GM12892 (cell line): ENCODE measurements at regions not wholly inside any gene's neighbourhood (a gene's known extent, or its start where the extent isn't known, plus 50 kb on each side); places are given as distances from the start of the nearest gene placed in this dataset.

Source experiments
- DNase-seq: peaks from one replicate; pipeline ENCODE4 v3.0.0; 2011; ENCODE audit not compliant: insufficient read length
- FAIRE-seq: peaks from 2 replicates; lab custom pipeline; 2011; peaks lifted over from hg19 to GRCh38; lab: Jason Lieb, UNC
- POLR2A ChIP-seq: IDR thresholded peaks from 2 replicates; pipeline ENCODE4 v1.6.1; 2011; ENCODE audit warnings: low read depth, low read length, control low read depth
- POLR2AphosphoS5 ChIP-seq: IDR thresholded peaks from 2 replicates; pipeline ENCODE4 v1.6.1; 2011; ENCODE audit warnings: low read depth, low read length, control low read depth
- TAF1 ChIP-seq: IDR thresholded peaks from 2 replicates; pipeline ENCODE4 v1.6.1; 2011; ENCODE audit warnings: low read depth, mild to moderate bottlenecking, control low read depth, low read length, borderline replicate concordance

DNA sequence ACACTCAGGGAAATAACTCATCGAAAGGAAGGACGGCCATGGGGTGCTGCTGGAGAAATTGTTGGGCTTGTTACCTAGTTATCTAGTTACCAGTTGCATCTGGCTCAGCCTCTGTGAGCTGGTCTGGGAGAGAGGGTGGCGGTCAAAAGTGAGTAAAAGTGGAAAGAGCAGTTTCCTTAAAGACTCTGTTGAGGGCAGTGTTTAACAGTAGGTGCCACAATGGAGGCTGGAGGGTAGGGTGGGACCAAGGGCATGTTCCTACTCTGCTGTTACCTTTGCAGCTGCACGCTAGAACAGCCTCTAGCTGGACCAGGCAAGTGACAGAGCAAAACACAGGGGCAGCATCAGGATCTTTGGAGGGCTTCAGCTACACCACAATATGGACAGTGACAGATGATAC, 228.8 kb upstream of the STARD13 start:
- no peak for FAIRE-seq
- TF ChIP-seq TAF1 (no peak), POLR2AphosphoS5 (no peak), POLR2A (no peak)
- DNase-seq, result no peak

DNA sequence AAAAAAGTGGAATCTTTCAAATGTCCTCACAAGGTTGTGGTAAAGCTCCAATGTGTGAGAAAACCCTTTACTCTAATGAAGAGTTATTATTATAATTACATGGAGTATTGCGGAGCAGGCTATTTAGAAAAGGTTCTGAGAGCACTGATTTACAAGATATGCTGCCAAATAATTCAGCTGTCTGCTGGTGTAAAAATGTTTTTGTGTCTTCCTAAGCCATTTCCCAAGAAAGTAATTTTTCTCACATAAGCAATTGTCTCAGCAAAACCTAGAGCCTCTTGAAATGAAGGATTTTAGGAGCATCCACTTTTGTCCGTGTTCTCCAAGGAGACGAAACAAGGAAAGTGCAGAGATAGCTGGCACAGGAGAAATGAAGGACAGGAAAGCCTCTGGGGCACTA, 229.6 kb upstream of the STARD13 start:
- TF ChIP-seq POLR2AphosphoS5, result no peak
- no peak for FAIRE-seq

DNA sequence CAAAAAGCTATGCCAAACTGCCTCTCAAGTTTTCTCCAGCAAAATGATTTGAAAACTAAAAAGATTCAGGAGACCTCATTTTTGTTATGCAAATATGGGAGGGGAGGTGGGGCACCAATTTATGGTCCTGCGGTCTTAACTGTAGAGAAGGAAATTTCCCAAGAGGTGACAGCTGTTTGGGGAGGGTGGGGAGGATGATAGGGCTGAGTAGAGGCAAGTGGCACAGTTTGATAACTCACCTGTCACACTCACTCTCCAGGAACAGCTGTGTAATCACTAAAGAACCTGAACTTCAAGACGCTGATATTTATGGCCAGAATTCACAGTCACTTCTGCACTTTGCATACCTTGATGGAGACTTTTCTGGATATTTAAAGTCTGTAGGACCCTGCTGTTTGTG, 232.9 kb upstream of the STARD13 start:
- no peak for DNase-seq
- TF ChIP-seq POLR2A (no peak), TAF1 (no peak), POLR2AphosphoS5 (no peak)
- no peak for FAIRE-seq

More for the DNA sequence above, 229.6 kb upstream of the STARD13 start:
- DNase-seq, result no peak

DNA sequence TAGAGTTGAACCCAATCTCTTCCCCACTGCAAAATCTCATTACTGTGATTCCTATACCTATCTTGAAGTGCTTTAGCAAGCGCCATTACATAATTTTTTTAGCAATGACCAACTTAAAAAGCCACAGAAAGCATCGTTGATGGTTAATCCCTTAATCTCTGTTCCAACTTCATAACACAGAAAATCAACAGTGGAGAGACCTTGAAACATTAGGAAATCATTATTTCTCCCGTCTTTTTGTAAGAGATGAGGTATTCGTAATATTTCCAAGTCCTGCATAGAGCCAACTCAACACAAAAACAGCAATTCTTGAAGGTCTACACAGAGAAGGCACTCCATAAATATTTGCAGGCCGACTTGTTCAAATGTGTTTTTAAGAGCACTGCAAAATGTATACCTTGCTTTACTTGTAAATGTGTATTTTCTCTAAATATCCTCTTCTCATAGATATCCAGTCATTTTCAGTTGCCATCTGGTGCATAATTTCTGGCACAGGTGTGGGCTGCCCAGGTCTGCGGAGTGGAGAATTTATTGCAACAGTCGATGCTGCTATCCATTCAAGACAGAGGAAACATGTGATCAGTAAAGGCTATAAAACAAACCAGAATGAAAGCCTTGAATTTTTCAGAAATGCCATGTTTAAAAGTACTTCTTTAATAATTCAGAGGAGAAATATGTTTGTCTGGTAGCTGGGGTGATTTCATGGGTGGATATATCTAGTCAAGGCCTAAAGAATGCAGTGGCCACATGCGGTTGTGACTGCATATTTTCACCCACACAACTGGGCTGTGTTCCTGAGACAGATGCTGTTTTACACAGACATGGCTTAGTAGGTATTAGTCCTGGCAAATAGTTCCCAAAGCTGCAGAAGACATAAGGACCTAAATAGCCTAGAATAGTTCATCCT, 234.3 kb upstream of the STARD13 start:
- FAIRE-seq (no peak), DNase-seq (no peak)
- TF ChIP-seq POLR2A (no peak), TAF1 (no peak), POLR2AphosphoS5 (no peak)

DNA sequence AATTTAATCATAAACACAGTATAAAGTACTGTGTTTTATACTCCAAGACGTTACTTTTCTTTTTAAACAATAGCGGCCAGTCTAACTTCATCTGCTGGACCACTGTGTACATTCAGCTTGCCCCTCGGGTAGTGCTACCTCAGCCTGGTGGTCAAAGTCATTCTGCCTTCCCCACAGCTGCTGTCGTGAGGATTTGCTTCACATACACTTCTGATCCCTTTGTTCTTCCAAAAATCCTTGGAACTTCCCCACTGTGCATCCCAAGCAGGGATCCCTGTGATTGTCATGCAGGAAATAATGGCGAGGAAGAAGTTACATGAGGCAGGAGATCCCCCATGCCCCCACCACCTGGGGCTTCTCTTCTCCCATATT, 234.9 kb upstream of the STARD13 start:
- DNase-seq, result no peak
- no peak for FAIRE-seq
- TF ChIP-seq POLR2AphosphoS5 (no peak), TAF1 (no peak), POLR2A (no peak)

DNA sequence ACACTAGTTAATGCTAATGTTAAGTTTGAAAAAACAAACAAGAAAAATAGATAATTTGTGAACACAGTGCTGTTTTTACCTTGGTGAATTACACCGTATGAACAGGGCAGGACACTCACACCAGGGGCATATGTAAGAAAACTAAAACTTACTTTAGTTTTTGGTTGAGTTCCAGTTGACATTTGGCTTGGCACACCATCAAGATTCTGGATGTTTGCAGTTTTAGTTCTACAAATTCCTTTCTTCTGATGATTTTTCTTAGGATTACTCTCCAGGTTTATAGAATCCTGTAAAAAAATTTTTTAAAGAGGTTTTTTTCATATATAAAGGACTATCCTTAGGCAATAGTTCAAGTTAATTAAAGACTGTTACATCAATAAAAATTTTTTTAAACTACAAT, 238.5 kb upstream of the STARD13 start:
- TF ChIP-seq POLR2A, result no peak
- TF ChIP-seq POLR2AphosphoS5, result no peak
- no peak for TF ChIP-seq TAF1
- FAIRE-seq (no peak), DNase-seq (no peak)

DNA sequence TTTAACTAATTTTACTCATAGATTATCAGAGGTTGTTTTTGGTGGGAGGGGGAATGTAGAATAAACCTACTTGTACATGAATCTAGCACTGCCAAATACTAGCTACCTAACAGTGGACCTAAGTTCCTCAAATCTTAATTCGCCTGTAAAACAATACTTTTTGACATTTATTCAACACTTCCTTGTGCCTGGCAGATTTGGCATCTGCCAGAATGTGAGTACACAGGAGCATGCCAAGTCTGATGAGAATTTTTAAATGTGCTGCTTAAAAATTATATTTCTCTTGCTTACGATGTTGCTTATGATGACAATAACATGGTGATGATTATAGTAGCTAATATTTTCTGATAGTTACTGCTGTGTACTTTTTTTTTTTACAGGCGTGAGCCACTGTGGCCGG, 240.2 kb upstream of the STARD13 start:
- FAIRE-seq, result no peak
- TF ChIP-seq TAF1 (no peak), POLR2A (no peak), POLR2AphosphoS5 (no peak)

DNA sequence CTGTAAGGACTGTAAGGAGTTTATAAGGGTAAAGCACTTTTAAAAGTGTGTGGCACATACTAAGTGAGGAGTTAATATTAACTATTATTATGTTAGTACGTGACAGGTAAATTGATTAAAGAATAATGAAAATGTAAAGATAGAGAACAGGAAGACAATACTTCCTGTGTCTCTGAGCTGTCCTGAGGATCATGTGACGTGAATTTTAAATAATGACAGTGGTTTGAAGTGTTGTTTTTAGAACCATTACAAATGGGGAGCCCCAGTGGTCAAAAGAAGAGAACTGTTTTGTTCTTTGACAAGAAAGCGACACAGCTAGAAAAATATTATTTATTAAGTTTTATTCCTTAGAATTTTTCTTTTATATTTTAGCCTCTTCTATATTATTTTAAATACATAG, 241.2 kb upstream of the STARD13 start:
- TF ChIP-seq TAF1, result no peak
- TF ChIP-seq POLR2AphosphoS5, result no peak
- no peak for TF ChIP-seq POLR2A
- DNase-seq (no peak), FAIRE-seq (no peak)

More for the DNA sequence above, 240.2 kb upstream of the STARD13 start:
- DNase-seq, result no peak

DNA sequence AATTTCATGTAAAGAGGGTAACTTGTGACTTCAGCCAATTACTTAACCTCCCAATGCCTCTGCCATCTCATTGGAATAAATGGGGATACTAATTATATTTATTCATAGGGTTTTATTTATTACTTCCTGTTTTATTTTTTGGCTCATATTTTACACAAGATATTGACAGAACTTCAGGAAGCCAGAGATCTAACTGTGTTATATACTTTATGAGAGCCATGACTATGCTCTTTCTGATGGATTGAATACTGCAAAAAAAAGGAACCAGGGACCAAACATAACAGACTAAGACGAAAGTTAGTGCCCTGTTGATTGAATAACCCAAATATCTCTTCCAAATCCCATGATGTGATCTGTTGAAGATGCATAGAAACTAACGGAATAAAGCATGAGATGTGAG, 243.3 kb upstream of the STARD13 start:
- TF ChIP-seq POLR2AphosphoS5 (no peak), POLR2A (no peak), TAF1 (no peak)
- DNase-seq (no peak), FAIRE-seq (no peak)

DNA sequence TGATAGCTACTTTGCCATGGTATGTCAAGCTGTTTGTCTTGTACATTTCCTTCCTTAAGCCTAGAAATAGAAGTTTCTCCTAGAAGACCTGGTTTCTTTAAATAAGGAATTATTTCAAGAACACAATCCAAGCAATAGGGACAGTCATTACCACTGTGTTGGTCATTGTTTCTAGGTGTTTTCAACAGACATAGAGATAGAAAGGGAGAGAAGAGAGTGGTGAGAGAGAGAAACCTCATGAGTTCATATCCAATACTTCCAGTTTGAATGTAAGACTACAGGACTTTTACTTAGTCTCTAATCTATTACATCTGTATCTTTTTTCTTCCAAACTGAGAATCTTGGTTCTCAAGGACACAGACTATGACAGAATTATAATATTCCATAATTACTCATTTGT, 245.9 kb upstream of the STARD13 start:
- FAIRE-seq (no peak), DNase-seq (no peak)
- no peak for TF ChIP-seq TAF1
- no peak for TF ChIP-seq POLR2A
- TF ChIP-seq POLR2AphosphoS5, result no peak

DNA sequence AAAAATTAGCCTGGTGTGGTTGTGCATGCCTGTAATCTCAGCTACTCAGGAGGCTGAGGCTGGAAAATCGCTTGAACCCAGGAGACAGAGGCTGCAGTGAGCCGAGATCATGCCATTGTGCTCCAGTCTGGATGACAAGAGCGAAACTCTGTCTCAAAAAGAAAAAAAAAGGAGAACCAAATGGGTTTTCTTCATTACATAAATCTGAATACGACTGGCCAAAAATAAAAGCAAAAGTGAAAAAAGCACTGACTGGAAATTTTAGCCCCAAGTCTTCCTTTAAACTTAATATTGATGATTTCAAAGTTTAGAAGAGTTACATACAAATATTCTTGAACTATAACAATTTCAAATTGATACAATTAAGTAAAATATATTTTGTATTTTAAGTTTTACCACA, 249.5 kb upstream of the STARD13 start:
- FAIRE-seq (no peak), DNase-seq (no peak)
- TF ChIP-seq POLR2AphosphoS5 (no peak), POLR2A (no peak), TAF1 (no peak)

DNA sequence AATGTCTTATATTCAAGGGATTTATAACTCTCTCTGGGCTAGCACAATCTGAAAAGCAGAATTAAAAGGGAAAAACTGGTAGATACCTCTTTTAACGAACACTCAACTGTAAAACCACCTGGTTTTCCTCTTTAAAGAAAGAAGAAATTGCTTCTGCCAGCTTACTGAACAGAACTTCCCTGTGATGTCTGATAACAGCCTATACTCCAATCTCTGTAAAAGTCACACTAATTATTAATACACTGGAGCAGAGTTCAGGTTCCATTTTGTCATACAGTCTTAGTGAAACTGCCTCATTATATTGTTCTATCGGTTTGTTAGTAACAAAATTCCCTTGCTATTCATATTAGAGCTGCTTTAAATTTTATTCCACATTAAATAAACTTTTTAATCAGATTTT, 251.0 kb upstream of the STARD13 start:
- TF ChIP-seq TAF1, result no peak
- TF ChIP-seq POLR2AphosphoS5, result no peak
- TF ChIP-seq POLR2A, result no peak
- no peak for DNase-seq
- no peak for FAIRE-seq
